HEK293 (cell line): ENCODE measurements at regions not wholly inside any gene's neighbourhood (a gene's known extent, or its start where the extent isn't known, plus 50 kb on each side); places are given as distances from the start of the nearest gene placed in this dataset.

Experiments used
- CTCF ChIP-seq: fragments of 450-650 bp; formaldehyde crosslinking; IDR thresholded peaks from 2 replicates; pipeline ENCODE4 v1.5.1; 2016; ENCODE audit warnings: missing biosample characterization, missing genetic modification characterization
- PRDM10 ChIP-seq: fragments of 450-650 bp; formaldehyde crosslinking; IDR thresholded peaks from 2 replicates; pipeline ENCODE4 v1.5.1; 2016; ENCODE audit warnings: missing biosample characterization, missing genetic modification characterization
- ZBTB20 ChIP-seq: fragments of 450-650 bp; formaldehyde crosslinking; IDR thresholded peaks from 2 replicates; pipeline ENCODE4 v1.5.1; 2016; ENCODE audit warnings: missing biosample characterization, missing genetic modification characterization
- ZNF76 ChIP-seq: fragments of 450-650 bp; formaldehyde crosslinking; IDR thresholded peaks from 2 replicates; pipeline ENCODE4; 2016; ENCODE audit warnings: low read depth, missing biosample characterization, missing genetic modification characterization, borderline replicate concordance

- TF ChIP-seq CTCF (tag by site-specific recombination), result no peak
- no peak for TF ChIP-seq ZBTB20 (tag by site-specific recombination)
- no peak for TF ChIP-seq ZNF76 (tag by site-specific recombination)
- TF ChIP-seq PRDM10 (tag by site-specific recombination), result no peak
These were observed 1072.3 kb downstream of the MAT2B start for GRCh38 chr5:164577742-164578141.
